Right kidney (tissue), 1 donor: ENCODE measurements at regions not wholly inside any gene's neighbourhood (a gene's known extent, or its start where the extent isn't known, plus 50 kb on each side); places are given as distances from the start of the nearest gene placed in this dataset.
A peak's percentile ranks its signal among the peaks of the same experiment; 100 is the strongest.

ENCODE experiments used
- DNase-seq: peaks from one replicate; pipeline ENCODE4 v3.0.0-alpha.2; 2016

GRCh38 chr1:194150242-194150641, 963.8 kb upstream of the B3GALT2 start:
- no peak for DNase-seq

- DNase-seq = no peak
Measured at GRCh38 chr1:194133152-194133551, 946.7 kb upstream of the B3GALT2 start.

- no peak for DNase-seq
Measured at GRCh38 chr1:194118086-194118485, 931.7 kb upstream of the B3GALT2 start.

GRCh38 chr1:194117582-194117981, 931.2 kb upstream of the B3GALT2 start:
- no peak for DNase-seq

GRCh38 chr1:194114288-194114687, 927.9 kb upstream of the B3GALT2 start:
- DNase-seq = no peak

GRCh38 chr1:194105381-194105780, 919.0 kb upstream of the B3GALT2 start:
- no peak for DNase-seq

- DNase-seq = peak; percentile 7
Measured at GRCh38 chr1:194104247-194104844, 917.9 kb upstream of the B3GALT2 start.

- no peak for DNase-seq
Measured at GRCh38 chr1:194103516-194104246, 917.3 kb upstream of the B3GALT2 start.

- no peak for DNase-seq
Measured at GRCh38 chr1:194103101-194103500, 916.7 kb upstream of the B3GALT2 start.

GRCh38 chr1:194102607-194103006, 916.2 kb upstream of the B3GALT2 start:
- DNase-seq = no peak

GRCh38 chr1:194084755-194085154, 898.3 kb upstream of the B3GALT2 start:
- no peak for DNase-seq

GRCh38 chr1:194081444-194081843, 895.0 kb upstream of the B3GALT2 start:
- DNase-seq = no peak

- no peak for DNase-seq
Measured at GRCh38 chr1:194080826-194081225, 894.4 kb upstream of the B3GALT2 start.

GRCh38 chr1:194078765-194079164, 892.4 kb upstream of the B3GALT2 start:
- no peak for DNase-seq

GRCh38 chr1:194076646-194077045, 890.2 kb upstream of the B3GALT2 start:
- no peak for DNase-seq

- no peak for DNase-seq
Measured at GRCh38 chr1:194073833-194074232, 887.4 kb upstream of the B3GALT2 start.

GRCh38 chr1:194071205-194071604, 884.8 kb upstream of the B3GALT2 start:
- DNase-seq = no peak

- no peak for DNase-seq
Measured at GRCh38 chr1:194069831-194070218, 883.4 kb upstream of the B3GALT2 start.

- DNase-seq = no peak
Measured at GRCh38 chr1:194069168-194069830, 882.9 kb upstream of the B3GALT2 start.

- no peak for DNase-seq
Measured at GRCh38 chr1:194068446-194069167, 882.2 kb upstream of the B3GALT2 start.

GRCh38 chr1:194067772-194068171, 881.4 kb upstream of the B3GALT2 start:
- no peak for DNase-seq

- no peak for DNase-seq
Measured at GRCh38 chr1:194062962-194063361, 876.5 kb upstream of the B3GALT2 start.

GRCh38 chr1:194062526-194062925, 876.1 kb upstream of the B3GALT2 start:
- DNase-seq = no peak
